HepG2 (cell line): ENCODE measurements at regions not wholly inside any gene's neighbourhood (a gene's known extent, or its start where the extent isn't known, plus 50 kb on each side); places are given as distances from the start of the nearest gene placed in this dataset.
"Not testable (repeated sequence)": the region's sequence is repeated elsewhere in the genome, so short reads cannot be mapped to it uniquely, and the experiment has no call there.

Experiments used
- CBFB ChIP-seq: sonication (generic); formaldehyde crosslinking; IDR thresholded peaks from 2 replicates; pipeline ENCODE4 v1.4.0; 2020; ENCODE audit warnings: missing genetic modification reagents
- EP300 ChIP-seq, 3 experiments: sonication (generic) in 1 of 3; formaldehyde crosslinking in 1 of 3; IDR thresholded peaks; 2 replicates each; pipeline versions ENCODE4 v1.5.1 to v1.6.1; 2011 to 2020; ENCODE audit warnings: low read depth in 2 of 3, low read length in 2 of 3, borderline replicate concordance in 1 of 3, improper control_type of control experiment in 1 of 3, mild to moderate bottlenecking in 1 of 3, missing genetic modification reagents in 1 of 3, moderate library complexity in 1 of 3
- FIP1L1 ChIP-seq: fragments of 200-400 bp; formaldehyde crosslinking; IDR thresholded peaks from 2 replicates; pipeline ENCODE4 v1.6.1; 2018; ENCODE audit warnings: low read depth, mild to moderate bottlenecking, low read length, moderate library complexity, borderline replicate concordance; ENCODE audit not compliant: insufficient read depth
- NONO ChIP-seq, 2 experiments: fragments of 450-650 bp in 1 of 2; sonication (generic) in 1 of 2; formaldehyde crosslinking in 1 of 2; IDR thresholded peaks in 1 of 2; conservative IDR thresholded peaks in 1 of 2; 2 replicates each; pipeline versions ENCODE4 v1.6.1 to v1.8.0; 2017 to 2022; ENCODE audit warnings: mild to moderate bottlenecking in 1 of 2, missing genetic modification reagents in 1 of 2, moderate library complexity in 1 of 2
- RBM22 ChIP-seq: fragments of 200-400 bp; formaldehyde crosslinking; optimal IDR thresholded peaks from 2 replicates; pipeline ENCODE3; 2017; ENCODE audit warnings: mild to moderate bottlenecking, low read length, moderate library complexity
- SAFB2 ChIP-seq: sonication (generic); formaldehyde crosslinking; IDR thresholded peaks from 2 replicates; pipeline ENCODE4 v1.5.1; 2020; ENCODE audit warnings: missing genetic modification reagents, low read depth, mild to moderate bottlenecking, borderline replicate concordance
- ZNF232 ChIP-seq: sonication (generic); formaldehyde crosslinking; IDR thresholded peaks from 2 replicates; pipeline ENCODE4 v1.4.0; 2020; ENCODE audit warnings: missing genetic modification reagents, borderline replicate concordance
- ZNF614 ChIP-seq: IDR thresholded peaks from 2 replicates; pipeline ENCODE4 v1.6.1; 2018; ENCODE audit warnings: missing biosample characterization, missing genetic modification reagents, inconsistent platforms, borderline replicate concordance
- TF ChIP-seq, protein P1 (sequence below): IDR thresholded peaks from 2 replicates; pipeline ENCODE4 v1.4.0; 2020; ENCODE audit warnings: mild to moderate bottlenecking, missing genetic modification reagents
- TF ChIP-seq, protein P2 (sequence below): sonication (generic); formaldehyde crosslinking; IDR thresholded peaks from 2 replicates; pipeline ENCODE4 v1.5.0; 2020; ENCODE audit warnings: mild to moderate bottlenecking, missing genetic modification reagents, moderate library complexity
- TF ChIP-seq, protein P3 (sequence below): sonication (generic); formaldehyde crosslinking; IDR thresholded peaks from 2 replicates; pipeline ENCODE4 v1.8.1; 2023; ENCODE audit warnings: mild to moderate bottlenecking, inconsistent platforms, moderate library complexity, missing genetic modification reagents, borderline replicate concordance

DNA sequence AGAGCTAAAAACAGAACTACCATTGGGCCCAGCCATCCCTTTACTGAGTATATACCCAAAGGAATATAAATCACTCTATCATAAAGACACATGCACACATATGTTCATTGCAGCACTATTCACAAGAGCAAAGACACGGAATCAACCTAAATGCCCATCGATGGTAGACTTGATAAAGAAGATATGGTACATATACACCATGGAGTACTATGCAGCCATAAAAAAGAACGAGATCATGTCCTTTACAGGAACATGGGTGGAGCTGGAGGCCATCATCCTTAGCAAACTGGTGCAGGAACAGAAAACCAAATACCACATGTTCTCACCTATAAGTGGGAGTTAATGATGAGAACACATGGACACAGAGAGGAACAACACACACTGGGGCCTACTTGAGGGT lies 227.1 kb upstream of the RBBP8 start:
- TF ChIP-seq ZNF614 (CRISPR knock-in tag); FIP1L1; CBFB (CRISPR knock-in tag); EP300 (IDR thresholded peaks at IDR 0.05; ENCODE audit: low read depth in 2 of 2, low read length in 2 of 2); EP300 (CRISPR knock-in tag; IDR thresholded peaks at IDR 0.05; ENCODE audit: borderline replicate concordance); RBM22; SAFB2; ZNF232 (CRISPR knock-in tag); NONO (IDR thresholded peaks at IDR 0.05); NONO (CRISPR knock-in tag; conservative IDR thresholded peaks at IDR 0.05): not testable (repeated sequence)
- TF ChIP-seq, protein P1, sequence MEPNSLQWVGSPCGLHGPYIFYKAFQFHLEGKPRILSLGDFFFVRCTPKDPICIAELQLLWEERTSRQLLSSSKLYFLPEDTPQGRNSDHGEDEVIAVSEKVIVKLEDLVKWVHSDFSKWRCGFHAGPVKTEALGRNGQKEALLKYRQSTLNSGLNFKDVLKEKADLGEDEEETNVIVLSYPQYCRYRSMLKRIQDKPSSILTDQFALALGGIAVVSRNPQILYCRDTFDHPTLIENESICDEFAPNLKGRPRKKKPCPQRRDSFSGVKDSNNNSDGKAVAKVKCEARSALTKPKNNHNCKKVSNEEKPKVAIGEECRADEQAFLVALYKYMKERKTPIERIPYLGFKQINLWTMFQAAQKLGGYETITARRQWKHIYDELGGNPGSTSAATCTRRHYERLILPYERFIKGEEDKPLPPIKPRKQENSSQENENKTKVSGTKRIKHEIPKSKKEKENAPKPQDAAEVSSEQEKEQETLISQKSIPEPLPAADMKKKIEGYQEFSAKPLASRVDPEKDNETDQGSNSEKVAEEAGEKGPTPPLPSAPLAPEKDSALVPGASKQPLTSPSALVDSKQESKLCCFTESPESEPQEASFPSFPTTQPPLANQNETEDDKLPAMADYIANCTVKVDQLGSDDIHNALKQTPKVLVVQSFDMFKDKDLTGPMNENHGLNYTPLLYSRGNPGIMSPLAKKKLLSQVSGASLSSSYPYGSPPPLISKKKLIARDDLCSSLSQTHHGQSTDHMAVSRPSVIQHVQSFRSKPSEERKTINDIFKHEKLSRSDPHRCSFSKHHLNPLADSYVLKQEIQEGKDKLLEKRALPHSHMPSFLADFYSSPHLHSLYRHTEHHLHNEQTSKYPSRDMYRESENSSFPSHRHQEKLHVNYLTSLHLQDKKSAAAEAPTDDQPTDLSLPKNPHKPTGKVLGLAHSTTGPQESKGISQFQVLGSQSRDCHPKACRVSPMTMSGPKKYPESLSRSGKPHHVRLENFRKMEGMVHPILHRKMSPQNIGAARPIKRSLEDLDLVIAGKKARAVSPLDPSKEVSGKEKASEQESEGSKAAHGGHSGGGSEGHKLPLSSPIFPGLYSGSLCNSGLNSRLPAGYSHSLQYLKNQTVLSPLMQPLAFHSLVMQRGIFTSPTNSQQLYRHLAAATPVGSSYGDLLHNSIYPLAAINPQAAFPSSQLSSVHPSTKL (CRISPR knock-in tag), result not testable (repeated sequence)
- TF ChIP-seq, protein P2, sequence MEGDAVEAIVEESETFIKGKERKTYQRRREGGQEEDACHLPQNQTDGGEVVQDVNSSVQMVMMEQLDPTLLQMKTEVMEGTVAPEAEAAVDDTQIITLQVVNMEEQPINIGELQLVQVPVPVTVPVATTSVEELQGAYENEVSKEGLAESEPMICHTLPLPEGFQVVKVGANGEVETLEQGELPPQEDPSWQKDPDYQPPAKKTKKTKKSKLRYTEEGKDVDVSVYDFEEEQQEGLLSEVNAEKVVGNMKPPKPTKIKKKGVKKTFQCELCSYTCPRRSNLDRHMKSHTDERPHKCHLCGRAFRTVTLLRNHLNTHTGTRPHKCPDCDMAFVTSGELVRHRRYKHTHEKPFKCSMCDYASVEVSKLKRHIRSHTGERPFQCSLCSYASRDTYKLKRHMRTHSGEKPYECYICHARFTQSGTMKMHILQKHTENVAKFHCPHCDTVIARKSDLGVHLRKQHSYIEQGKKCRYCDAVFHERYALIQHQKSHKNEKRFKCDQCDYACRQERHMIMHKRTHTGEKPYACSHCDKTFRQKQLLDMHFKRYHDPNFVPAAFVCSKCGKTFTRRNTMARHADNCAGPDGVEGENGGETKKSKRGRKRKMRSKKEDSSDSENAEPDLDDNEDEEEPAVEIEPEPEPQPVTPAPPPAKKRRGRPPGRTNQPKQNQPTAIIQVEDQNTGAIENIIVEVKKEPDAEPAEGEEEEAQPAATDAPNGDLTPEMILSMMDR (CRISPR knock-in tag), result not testable (repeated sequence)
- TF ChIP-seq, protein P3, sequence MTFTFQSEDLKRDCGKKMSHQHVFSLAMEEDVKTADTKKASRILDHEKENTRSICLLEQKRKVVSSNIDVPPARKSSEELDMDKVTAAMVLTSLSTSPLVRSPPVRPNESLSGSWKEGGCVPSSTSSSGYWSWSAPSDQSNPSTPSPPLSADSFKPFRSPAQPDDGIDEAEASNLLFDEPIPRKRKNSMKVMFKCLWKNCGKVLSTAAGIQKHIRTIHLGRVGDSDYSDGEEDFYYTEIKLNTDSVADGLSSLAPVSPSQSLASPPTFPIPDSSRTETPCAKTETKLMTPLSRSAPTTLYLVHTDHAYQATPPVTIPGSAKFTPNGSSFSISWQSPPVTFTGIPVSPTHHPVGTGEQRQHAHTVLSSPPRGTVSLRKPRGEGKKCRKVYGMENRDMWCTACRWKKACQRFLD (CRISPR knock-in tag), result not testable (repeated sequence)
